Pancreas (tissue), 10 donors: ENCODE measurements at regions not wholly inside any gene's neighbourhood (a gene's known extent, or its start where the extent isn't known, plus 50 kb on each side); places are given as distances from the start of the nearest gene placed in this dataset.
"Not testable (repeated sequence)": the region's sequence is repeated elsewhere in the genome, so short reads cannot be mapped to it uniquely, and the experiment has no call there.

ENCODE experiments used
- ATAC-seq, 4 donors: fragments of 200-7000 bp; cut with Tn5 transposase; one replicate each; pipeline versions ENCODE4 v1.8.0 to v1.9.1; 2020; ENCODE audit warnings: mild to moderate bottlenecking in 4 of 4, moderate library complexity in 4 of 4
- DNase-seq, 6 donors: peaks; one replicate each; pipeline ENCODE4 v3.0.0-alpha.2; 2020
- FAIRE-seq: peaks from 2 replicates; lab custom pipeline; 2012; peaks lifted over from hg19 to GRCh38; lab: Jason Lieb, UNC
- H3K27ac ChIP-seq, 4 donors: fragments of 200-600 bp; sonication (generic); 1 replicate in 3 of 4; 2 replicates in 1 of 4; pipeline versions ENCODE4 v1.5.0 to v1.8.0; 2020
- H3K27me3 ChIP-seq, 4 donors: fragments of 200-600 bp; one replicate each; pipeline ENCODE4 v1.8.0; 2021
- H3K36me3 ChIP-seq, 3 donors: fragments of 200-600 bp; sonication (generic) in 1 of 3; one replicate each; pipeline versions ENCODE4 v1.5.0 to v1.8.0; 2020 to 2021
- H3K4me1 ChIP-seq, 3 donors: fragments of 200-600 bp; one replicate each; pipeline ENCODE4 v1.8.0; 2021
- H3K4me3 ChIP-seq, 4 donors: fragments of 200-600 bp; sonication (generic) in 2 of 4; one replicate each; pipeline versions ENCODE4 v1.5.0 to v1.8.0; 2020 to 2021
- H3K9me3 ChIP-seq, 4 donors: fragments of 200-600 bp; one replicate each; pipeline ENCODE4 v1.8.0; 2021
- WGBS, 2 donors: extraction: QIAGEN DNeasy Blood & Tissue Kit; methylation state at CpG; one replicate each; pipeline ENCODE4 v1.1.7; 2013; 5-methylcytosine and 5-hydroxymethylcytosine counted together
- intact Hi-C, 3 donors: fragments of 100-400 bp; cut with DNase I; formaldehyde crosslinking; loops; one replicate each; pipeline versions ENCODE4 v1.11.1 to v1.14.2; 2022
- donor health status: healthy with polysubstance abuse.
- donor health status: DM: no; HTN: no; CAD: no; lungs with moderate emphysema.
- donor health status: DM: no; HTN: no; CAD: no.
- donor health status: control.
- donor health status: control.
- donor health status: Bipolar disorder and iron deficiency.
- donor health status: DM: yes; HTN: yes; CAD: no.
- donor health status: DM: no; HTN: no; CAD: no.
- donor health status: DM: no; HTN: no; CAD: no.
- donor health status: DM: yes; HTN: yes; CAD: no.

- 78 to 88% methylated on average over 3 to 5 of the region's 7 CpGs for WGBS, 2 donors
- DNase-seq = not testable (repeated sequence)
These were observed 172.9 kb downstream of the GOSR1 start for GRCh38 chr17:30650149-30650548.

GRCh38 chr17:30648015-30648620 lies 170.9 kb downstream of the GOSR1 start:
- DNase-seq, ATAC-seq, H3K27me3 ChIP-seq, H3K27ac ChIP-seq, H3K9me3 ChIP-seq, H3K4me1 ChIP-seq, FAIRE-seq, H3K4me3 ChIP-seq, intact Hi-C loops, H3K36me3 ChIP-seq: not testable (repeated sequence)
- WGBS, 2 donors = 86 to 92% methylated on average over 7 of the region's 7 CpGs

More at GRCh38 chr17:30650149-30650548, 172.9 kb downstream of the GOSR1 start:
- H3K4me3 ChIP-seq, H3K9me3 ChIP-seq, H3K4me1 ChIP-seq, H3K27me3 ChIP-seq, intact Hi-C loops, H3K36me3 ChIP-seq, H3K27ac ChIP-seq, FAIRE-seq: not testable (repeated sequence)
- ATAC-seq = peak in 1 of 4 donors; percentile 22

- not testable (repeated sequence) for ATAC-seq
These were observed 168.7 kb downstream of the GOSR1 start for GRCh38 chr17:30645875-30646274.

GRCh38 chr17:30644713-30645112 lies 167.5 kb downstream of the GOSR1 start:
- peak in 1 of 4 donors; percentile 26 for ATAC-seq
- H3K27me3 ChIP-seq, H3K9me3 ChIP-seq, FAIRE-seq, H3K36me3 ChIP-seq, DNase-seq, intact Hi-C loops, H3K4me3 ChIP-seq, H3K27ac ChIP-seq, H3K4me1 ChIP-seq: not testable (repeated sequence)
- WGBS, 2 donors = 33% methylated on average over 4 of the region's 8 CpGs

More at GRCh38 chr17:30645875-30646274, 168.7 kb downstream of the GOSR1 start:
- DNase-seq, intact Hi-C loops, H3K9me3 ChIP-seq, H3K27me3 ChIP-seq, H3K27ac ChIP-seq, H3K4me3 ChIP-seq, H3K4me1 ChIP-seq, FAIRE-seq, H3K36me3 ChIP-seq: not testable (repeated sequence)
- WGBS, 2 donors = 12 to 15% methylated on average over 4 to 7 of the region's 7 CpGs

- H3K36me3 ChIP-seq, intact Hi-C loops, DNase-seq, H3K4me3 ChIP-seq, H3K27me3 ChIP-seq, H3K9me3 ChIP-seq, FAIRE-seq, ATAC-seq, H3K27ac ChIP-seq, H3K4me1 ChIP-seq: not testable (repeated sequence)
- 82 to 83% methylated on average over 7 to 8 of the region's 9 CpGs for WGBS, 2 donors
These were observed 167.1 kb downstream of the GOSR1 start for GRCh38 chr17:30644287-30644686.

GRCh38 chr17:30641428-30641827 lies 164.2 kb downstream of the GOSR1 start:
- 90 to 93% methylated on average over 6 of the region's 7 CpGs for WGBS, 2 donors
- ATAC-seq, intact Hi-C loops, DNase-seq, H3K27ac ChIP-seq, H3K27me3 ChIP-seq, H3K4me1 ChIP-seq, H3K9me3 ChIP-seq, FAIRE-seq, H3K4me3 ChIP-seq, H3K36me3 ChIP-seq: not testable (repeated sequence)

GRCh38 chr17:30639391-30639790 lies 162.2 kb downstream of the GOSR1 start:
- FAIRE-seq = not testable (repeated sequence)
- WGBS, 2 donors = 55 to 69% methylated on average over 3 of the region's 4 CpGs

GRCh38 chr17:30638968-30639367 lies 161.8 kb downstream of the GOSR1 start:
- not testable (repeated sequence) for ATAC-seq

More at GRCh38 chr17:30639391-30639790, 162.2 kb downstream of the GOSR1 start:
- H3K9me3 ChIP-seq, H3K36me3 ChIP-seq, H3K27ac ChIP-seq, H3K4me3 ChIP-seq, DNase-seq, intact Hi-C loops, H3K4me1 ChIP-seq, H3K27me3 ChIP-seq, ATAC-seq: not testable (repeated sequence)

GRCh38 chr17:30631651-30632050 lies 154.4 kb downstream of the GOSR1 start:
- intact Hi-C loops, ATAC-seq, FAIRE-seq, H3K4me1 ChIP-seq, H3K9me3 ChIP-seq, DNase-seq, H3K36me3 ChIP-seq, H3K27ac ChIP-seq, H3K4me3 ChIP-seq, H3K27me3 ChIP-seq: not testable (repeated sequence)
- WGBS, 2 donors = 97% methylated on average over 6 of the region's 6 CpGs

More at GRCh38 chr17:30638968-30639367, 161.8 kb downstream of the GOSR1 start:
- H3K27me3 ChIP-seq, DNase-seq, H3K27ac ChIP-seq, FAIRE-seq, H3K36me3 ChIP-seq, intact Hi-C loops, H3K4me3 ChIP-seq, H3K4me1 ChIP-seq, H3K9me3 ChIP-seq: not testable (repeated sequence)
- WGBS, 2 donors = 82 to 84% methylated on average over 3 of the region's 4 CpGs

- H3K4me1 ChIP-seq, H3K27ac ChIP-seq, H3K4me3 ChIP-seq, H3K27me3 ChIP-seq, H3K36me3 ChIP-seq, ATAC-seq, H3K9me3 ChIP-seq, FAIRE-seq, intact Hi-C loops: not testable (repeated sequence)
- WGBS, 2 donors = 94 to 99% methylated on average over 9 to 11 of the region's 18 CpGs
- DNase-seq = peak in 1 of 6 donors; percentile 42
These were observed 148.2 kb downstream of the GOSR1 start for GRCh38 chr17:30625380-30625779.

GRCh38 chr17:30624180-30624579 lies 147.0 kb downstream of the GOSR1 start:
- H3K4me3 ChIP-seq, H3K9me3 ChIP-seq, intact Hi-C loops, H3K27me3 ChIP-seq, H3K36me3 ChIP-seq, H3K27ac ChIP-seq, DNase-seq, ATAC-seq, FAIRE-seq, H3K4me1 ChIP-seq: not testable (repeated sequence)
- WGBS, 2 donors = 95 to 96% methylated on average over 16 of the region's 16 CpGs

GRCh38 chr17:30609682-30610081 lies 132.5 kb downstream of the GOSR1 start:
- FAIRE-seq = not testable (repeated sequence)
- WGBS, 2 donors = 35 to 46% methylated on average over 2 of the region's 3 CpGs

More at GRCh38 chr17:30609682-30610081, 132.5 kb downstream of the GOSR1 start:
- H3K36me3 ChIP-seq, H3K27me3 ChIP-seq, intact Hi-C loops, ATAC-seq, H3K4me3 ChIP-seq, DNase-seq, H3K4me1 ChIP-seq, H3K9me3 ChIP-seq, H3K27ac ChIP-seq: not testable (repeated sequence)
